ENCODE measurements at regions not wholly inside any gene's neighbourhood (a gene's known extent, or its start where the extent isn't known, plus 50 kb on each side); places are given as distances from the start of the nearest gene placed in this dataset.

GRCh38 chr7:26487780-26488515 is 196.3 kb downstream of the SNX10 start:
- no peak for DNase-seq

GRCh38 chr7:26489391-26489790 is 197.7 kb downstream of the SNX10 start:
- DNase-seq = no peak

DNA sequence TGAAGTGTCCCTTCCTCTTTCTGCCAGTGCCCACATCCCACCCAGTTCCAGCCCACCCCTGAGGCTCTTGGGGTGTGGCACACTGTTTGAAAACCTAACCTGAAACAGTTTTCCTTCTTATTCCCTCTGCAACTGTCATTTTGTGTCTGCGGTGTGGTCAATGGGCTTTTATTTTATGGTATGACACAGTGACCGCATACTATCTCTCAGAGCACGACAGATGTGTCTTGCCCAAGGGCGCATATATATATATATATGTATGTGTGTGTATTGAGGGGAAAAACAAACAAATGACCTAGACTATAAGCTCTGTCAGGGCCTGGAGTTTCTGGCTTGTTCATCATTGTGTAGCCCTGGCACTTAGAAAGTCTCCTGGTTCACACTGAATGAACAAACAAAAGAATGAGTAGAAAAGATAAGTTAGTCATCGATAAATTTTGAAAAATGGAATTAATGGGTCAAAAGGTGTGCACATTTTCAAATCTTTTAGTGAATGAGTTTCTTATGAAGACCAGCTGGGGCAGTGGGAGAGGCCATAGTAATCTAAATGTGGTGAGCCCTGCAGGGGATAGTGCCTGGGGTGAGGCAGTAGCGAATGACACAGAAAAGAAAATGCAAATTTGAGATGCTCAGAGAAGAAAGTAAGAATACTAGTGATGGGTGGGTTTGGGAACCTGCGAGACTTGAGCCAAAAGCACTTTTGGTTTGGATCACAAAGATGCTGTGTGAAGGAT is 198.4 kb downstream of the SNX10 start:
- DNase-seq = no peak

GRCh38 chr7:26490640-26491624 is 199.3 kb downstream of the SNX10 start:
- DNase-seq = peak; percentile 37

DNA sequence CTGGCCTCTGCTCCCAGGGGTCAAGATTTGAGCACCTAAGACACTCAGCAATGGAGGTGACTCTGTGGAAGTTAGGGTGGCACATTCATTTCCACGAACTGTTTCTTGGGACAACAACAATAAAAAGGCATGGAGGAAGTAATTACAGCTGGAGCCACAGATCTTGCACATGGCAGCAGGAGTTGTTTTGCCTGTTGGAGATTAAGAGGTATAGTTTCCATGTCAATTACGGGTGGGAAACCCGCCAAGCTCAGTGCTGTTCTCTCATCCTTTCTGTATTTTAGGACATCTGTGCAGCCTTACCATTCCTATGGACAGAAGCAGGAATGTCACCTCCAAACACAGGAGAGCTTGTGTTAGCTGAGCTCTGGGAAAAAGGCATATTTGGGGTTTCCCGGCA is 201.2 kb downstream of the SNX10 start:
- no peak for DNase-seq

GRCh38 chr7:26493737-26494428 is 202.2 kb downstream of the SNX10 start:
- DNase-seq = no peak

- no peak for DNase-seq
Observed at GRCh38 chr7:26495569-26495968, 203.9 kb downstream of the SNX10 start.

- DNase-seq = no peak
Observed at GRCh38 chr7:26497801-26498596, 206.3 kb downstream of the SNX10 start.

DNA sequence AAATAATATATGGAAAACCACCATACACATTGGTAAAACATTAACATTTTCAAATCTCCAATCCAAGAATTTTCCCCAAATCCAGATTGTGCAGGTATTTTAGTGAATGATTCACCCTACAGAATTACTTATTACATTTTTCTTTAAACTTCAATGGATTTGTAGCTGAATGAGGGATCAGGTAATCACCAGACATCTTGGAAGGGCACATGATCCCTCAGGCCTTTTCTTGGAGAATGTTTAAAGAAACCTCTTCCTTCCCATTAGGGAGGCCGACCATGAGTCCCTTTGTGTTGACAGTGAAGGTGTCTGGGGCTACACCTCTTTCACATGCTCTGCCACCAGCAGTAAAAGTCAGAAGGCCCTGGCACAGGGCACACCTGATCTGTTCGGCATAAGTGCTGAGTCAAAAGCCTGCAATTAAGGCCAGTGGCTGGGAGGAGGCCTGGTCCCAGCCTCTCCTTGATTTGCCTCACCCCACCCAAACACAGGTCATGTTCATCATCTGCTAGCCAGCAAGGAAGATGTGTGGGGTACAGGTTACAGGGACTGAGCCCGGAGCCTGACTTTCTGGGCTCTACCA is 207.7 kb downstream of the SNX10 start:
- no peak for DNase-seq

- DNase-seq = no peak
Observed at GRCh38 chr7:26500749-26501352, 209.2 kb downstream of the SNX10 start.

DNA sequence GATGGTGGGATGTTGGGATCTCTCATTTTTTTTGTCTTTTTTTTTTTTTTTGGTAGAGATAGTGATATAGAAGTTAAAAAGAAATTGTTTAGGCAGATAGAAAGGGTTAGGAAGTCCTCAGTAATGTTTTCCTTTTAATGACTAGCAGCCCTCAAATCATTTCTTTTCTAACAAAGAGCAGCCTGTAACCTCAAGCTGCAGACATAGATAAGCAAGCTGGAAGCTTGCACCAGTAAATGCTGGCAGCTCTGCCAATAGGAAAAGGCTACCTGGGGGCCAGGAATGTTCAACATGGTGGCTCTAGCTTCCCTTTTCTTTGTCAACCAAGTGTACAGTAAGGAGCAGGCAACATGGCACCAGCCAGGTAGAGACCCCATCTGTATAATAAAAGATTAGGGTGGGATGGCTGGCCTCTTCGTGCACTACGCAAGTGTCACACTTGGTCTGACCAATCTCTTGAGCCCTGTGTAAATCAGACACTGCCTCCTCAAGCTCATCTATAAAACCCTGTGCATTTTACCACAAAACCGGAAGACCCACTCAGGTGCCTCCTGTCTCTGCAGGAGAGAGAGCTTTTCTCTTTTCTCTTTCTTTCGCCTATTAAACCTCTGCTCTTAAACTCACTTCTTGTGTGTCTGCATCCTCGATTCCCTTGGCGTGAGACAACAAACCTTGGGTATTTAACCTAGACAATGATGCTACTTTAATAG is 212.9 kb downstream of the SNX10 start:
- no peak for DNase-seq

- no peak for DNase-seq
Observed at GRCh38 chr7:26506196-26506595, 214.5 kb downstream of the SNX10 start.

DNA sequence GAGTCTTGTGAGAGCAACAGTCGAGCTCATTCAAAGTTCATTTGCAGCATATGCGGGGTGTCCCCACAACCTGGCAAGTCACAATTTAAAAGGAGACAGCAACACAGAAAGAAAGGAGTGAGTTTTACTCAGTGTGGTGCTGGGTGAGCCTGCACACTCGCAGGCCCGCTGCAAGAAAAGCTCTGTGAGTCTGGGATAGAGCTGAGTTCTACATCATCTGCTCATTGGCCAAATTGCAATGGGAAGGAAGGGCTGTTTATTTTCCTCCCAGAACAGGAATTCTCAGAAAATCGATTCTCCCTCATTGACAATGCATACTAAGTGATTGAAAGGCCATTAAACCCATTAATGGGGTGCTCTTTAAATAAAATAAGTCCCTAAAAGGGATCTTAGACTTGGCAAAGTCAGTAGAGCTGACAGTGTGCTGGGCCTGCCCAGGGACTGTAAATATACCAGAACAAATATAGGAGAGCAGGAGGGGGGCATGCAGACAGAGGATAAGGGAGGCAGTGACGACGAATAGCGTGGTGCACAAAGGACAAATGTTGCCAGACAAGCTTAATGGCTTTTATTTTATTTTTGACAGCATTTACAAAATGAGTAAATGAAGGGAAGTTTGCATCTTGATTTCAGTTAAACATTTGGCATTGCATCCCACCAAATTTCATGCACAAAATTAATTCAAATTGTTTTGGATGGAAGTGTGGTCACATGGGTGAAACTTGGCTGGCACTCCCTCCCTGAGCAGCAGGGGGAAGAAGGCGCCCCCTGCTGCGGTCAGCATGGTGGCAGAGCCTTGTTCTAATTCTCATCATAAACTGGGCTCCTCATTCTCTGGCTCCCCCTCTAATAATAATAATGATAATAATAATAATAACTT is 215.7 kb downstream of the SNX10 start:
- DNase-seq = no peak

GRCh38 chr7:26508481-26508880 is 216.8 kb downstream of the SNX10 start:
- no peak for DNase-seq

DNA sequence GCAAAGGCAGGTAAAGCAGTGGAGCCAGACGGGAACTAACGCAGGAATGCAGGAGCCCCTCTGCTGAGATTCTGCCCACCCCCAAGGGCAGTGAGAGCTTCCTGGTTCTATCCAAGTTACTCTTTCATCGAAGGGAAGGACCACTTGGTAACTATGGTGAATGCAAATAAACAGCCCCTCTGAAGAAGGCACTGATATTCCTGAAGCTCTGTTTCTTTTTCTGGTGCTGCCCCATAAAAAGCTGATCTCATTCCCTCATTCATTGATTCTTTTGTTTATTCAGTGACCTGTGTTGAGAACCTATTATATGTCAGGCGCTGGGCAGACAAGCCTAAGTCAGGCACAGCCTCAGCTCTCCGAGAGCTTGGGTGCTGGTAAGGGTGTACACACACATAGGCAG is 217.3 kb downstream of the SNX10 start:
- DNase-seq = no peak

GRCh38 chr7:26510231-26510957 is 218.7 kb downstream of the SNX10 start:
- DNase-seq = no peak

GRCh38 chr7:26511866-26512265 is 220.2 kb downstream of the SNX10 start:
- no peak for DNase-seq

GRCh38 chr7:26512737-26513136 is 221.1 kb downstream of the SNX10 start:
- DNase-seq = no peak
